ENCODE measurements at regions not wholly inside any gene's neighbourhood (a gene's known extent, or its start where the extent isn't known, plus 50 kb on each side); places are given as distances from the start of the nearest gene placed in this dataset.

- H3K9me3 ChIP-seq (ENCODE audit: severe bottlenecking), result no peaks in the 10 kb centered on the region
- H3K36me3 ChIP-seq, result no peaks in the 10 kb centered on the region
- H3K27ac ChIP-seq, result no peak overlapping the region
- no peak for DNase-seq
- no peaks in the 10 kb centered on the region for H3K27me3 ChIP-seq (ENCODE audit: insufficient read depth, low read depth, severe bottlenecking)
- H3K4me3 ChIP-seq (ENCODE audit: low read depth, low read length), result no peak overlapping the region
- TF ChIP-seq CTCF (IDR thresholded peaks at IDR 0.05; ENCODE audit: low read depth, low read length), result no peak
Observed at GRCh38 chr2:2734308-2734707, 403.2 kb upstream of the MYT1L start.

GRCh38 chr2:2733818-2734217 lies 402.7 kb upstream of the MYT1L start:
- Histone ChIP-seq H3K36me3 (no peaks in the 10 kb centered on the region), H3K4me3 (ENCODE audit: low read depth, low read length) (no peak overlapping the region), H3K9me3 (ENCODE audit: severe bottlenecking) (no peaks in the 10 kb centered on the region), H3K27me3 (ENCODE audit: insufficient read depth, low read depth, severe bottlenecking) (no peaks in the 10 kb centered on the region), H3K27ac (no peak overlapping the region)
- DNase-seq, result no peak
- TF ChIP-seq CTCF (IDR thresholded peaks at IDR 0.05; ENCODE audit: low read depth, low read length), result no peak

GRCh38 chr2:2732331-2733119 lies 401.4 kb upstream of the MYT1L start:
- H3K9me3 ChIP-seq (ENCODE audit: severe bottlenecking), result no peaks in the 10 kb centered on the region
- DNase-seq, result no peak
- H3K27me3 ChIP-seq (ENCODE audit: insufficient read depth, low read depth, severe bottlenecking), result no peaks in the 10 kb centered on the region
- no peak overlapping the region for H3K27ac ChIP-seq
- no peak for TF ChIP-seq CTCF (IDR thresholded peaks at IDR 0.05; ENCODE audit: low read depth, low read length)
- no peaks in the 10 kb centered on the region for H3K36me3 ChIP-seq
- no peak overlapping the region for H3K4me3 ChIP-seq (ENCODE audit: low read depth, low read length)

GRCh38 chr2:2731816-2732284 lies 400.8 kb upstream of the MYT1L start:
- no peak for DNase-seq
- no peak overlapping the region for H3K4me3 ChIP-seq (ENCODE audit: low read depth, low read length)
- TF ChIP-seq CTCF (IDR thresholded peaks at IDR 0.05; ENCODE audit: low read depth, low read length), result no peak
- H3K36me3 ChIP-seq, result no peaks in the 10 kb centered on the region
- no peak overlapping the region for H3K27ac ChIP-seq
- H3K9me3 ChIP-seq (ENCODE audit: severe bottlenecking), result no peaks in the 10 kb centered on the region
- H3K27me3 ChIP-seq (ENCODE audit: insufficient read depth, low read depth, severe bottlenecking), result no peaks in the 10 kb centered on the region

- no peak for TF ChIP-seq CTCF (IDR thresholded peaks at IDR 0.05; ENCODE audit: low read depth, low read length)
- Histone ChIP-seq H3K27ac (no peak overlapping the region), H3K27me3 (ENCODE audit: insufficient read depth, low read depth, severe bottlenecking) (no peaks in the 10 kb centered on the region)
Observed at GRCh38 chr2:2731101-2731815, 400.2 kb upstream of the MYT1L start.

More at GRCh38 chr2:2731101-2731815, 400.2 kb upstream of the MYT1L start:
- Histone ChIP-seq H3K4me3 (ENCODE audit: low read depth, low read length) (no peak overlapping the region), H3K9me3 (ENCODE audit: severe bottlenecking) (no peaks in the 10 kb centered on the region), H3K36me3 (no peaks in the 10 kb centered on the region)
- DNase-seq, result no peak

All from WERI-Rb-1 (cell line).